ENCODE measurements at regions not wholly inside any gene's neighbourhood (a gene's known extent, or its start where the extent isn't known, plus 50 kb on each side); places are given as distances from the start of the nearest gene placed in this dataset.

DNA sequence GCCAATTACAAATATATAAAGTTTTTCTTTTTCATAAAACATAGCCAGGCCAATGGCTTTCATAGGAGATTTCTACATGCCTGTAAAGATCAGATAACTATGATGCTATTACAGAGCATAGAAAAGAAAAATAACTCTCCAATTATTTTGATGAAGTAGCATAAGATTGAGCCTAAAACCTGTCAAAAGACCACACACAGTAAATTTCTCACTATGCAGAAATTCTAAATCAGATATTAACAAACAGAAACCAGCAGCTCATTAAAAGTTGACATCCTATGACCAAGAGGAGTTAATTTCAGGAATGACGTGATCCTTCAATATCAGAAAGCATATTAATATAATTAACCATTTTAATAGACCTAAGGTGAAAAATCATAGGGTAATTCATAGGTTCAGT lies 139.0 kb upstream of the PIEZO2 start:
- Histone ChIP-seq H3K36me3 (no peaks in the 10 kb centered on the region), H3K4me3 (replicated peaks in 1 of 3) (no peak overlapping the region), H3K27ac (no peak overlapping the region), H3K9me3 (no peaks in the 10 kb centered on the region), H3K4me1 (no peaks in the 10 kb centered on the region), H3K27me3 (no peaks in the 10 kb centered on the region)
- TF ChIP-seq, protein P1, sequence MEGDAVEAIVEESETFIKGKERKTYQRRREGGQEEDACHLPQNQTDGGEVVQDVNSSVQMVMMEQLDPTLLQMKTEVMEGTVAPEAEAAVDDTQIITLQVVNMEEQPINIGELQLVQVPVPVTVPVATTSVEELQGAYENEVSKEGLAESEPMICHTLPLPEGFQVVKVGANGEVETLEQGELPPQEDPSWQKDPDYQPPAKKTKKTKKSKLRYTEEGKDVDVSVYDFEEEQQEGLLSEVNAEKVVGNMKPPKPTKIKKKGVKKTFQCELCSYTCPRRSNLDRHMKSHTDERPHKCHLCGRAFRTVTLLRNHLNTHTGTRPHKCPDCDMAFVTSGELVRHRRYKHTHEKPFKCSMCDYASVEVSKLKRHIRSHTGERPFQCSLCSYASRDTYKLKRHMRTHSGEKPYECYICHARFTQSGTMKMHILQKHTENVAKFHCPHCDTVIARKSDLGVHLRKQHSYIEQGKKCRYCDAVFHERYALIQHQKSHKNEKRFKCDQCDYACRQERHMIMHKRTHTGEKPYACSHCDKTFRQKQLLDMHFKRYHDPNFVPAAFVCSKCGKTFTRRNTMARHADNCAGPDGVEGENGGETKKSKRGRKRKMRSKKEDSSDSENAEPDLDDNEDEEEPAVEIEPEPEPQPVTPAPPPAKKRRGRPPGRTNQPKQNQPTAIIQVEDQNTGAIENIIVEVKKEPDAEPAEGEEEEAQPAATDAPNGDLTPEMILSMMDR (IDR thresholded peaks at IDR 0.05), result no peak
- TF ChIP-seq POLR2A (IDR thresholded peaks at IDR 0.05), result no peak
- WGBS, 2 donors, result 92 to 97% methylated on average over 1 of the region's 1 CpG
- intact Hi-C loops (cut with DNase I), result no loop called here
- no peak for DNase-seq

- no peak for DNase-seq
- H3K27me3 ChIP-seq, result no peaks in the 10 kb centered on the region
- H3K9me3 ChIP-seq, result no peaks in the 10 kb centered on the region
- no peak overlapping the region for H3K27ac ChIP-seq
- no peak overlapping the region for H3K4me3 ChIP-seq (replicated peaks in 1 of 3)
- no peaks in the 10 kb centered on the region for H3K4me1 ChIP-seq
- intact Hi-C loops (cut with DNase I), result no loop called here
- TF ChIP-seq, protein P1 (IDR thresholded peaks at IDR 0.05), result no peak
- no peak for TF ChIP-seq POLR2A (IDR thresholded peaks at IDR 0.05)
- no peaks in the 10 kb centered on the region for H3K36me3 ChIP-seq
- 97 to 98% methylated on average over 3 of the region's 3 CpGs for WGBS, 2 donors
These were observed 137.1 kb upstream of the PIEZO2 start for GRCh38 chr18:11286431-11286830.

- Histone ChIP-seq H3K4me1 (no peaks in the 10 kb centered on the region), H3K27me3 (no peaks in the 10 kb centered on the region), H3K9me3 (no peaks in the 10 kb centered on the region), H3K36me3 (no peaks in the 10 kb centered on the region), H3K4me3 (replicated peaks in 1 of 3) (no peak overlapping the region), H3K27ac (no peak overlapping the region)
- 57 to 75% methylated on average over 4 of the region's 4 CpGs for whole genome bisulfite sequencing, 2 donors
- intact Hi-C loops (cut with DNase I), result no loop called here
- no peak for DNase-seq
- TF ChIP-seq POLR2A (IDR thresholded peaks at IDR 0.05), result no peak
- TF ChIP-seq, protein P1 (IDR thresholded peaks at IDR 0.05), result no peak
These were observed 135.4 kb upstream of the PIEZO2 start for GRCh38 chr18:11284811-11285210.

- H3K4me3 ChIP-seq (replicated peaks in 1 of 3), result no peak overlapping the region
- TF ChIP-seq, protein P1 (IDR thresholded peaks at IDR 0.05), result no peak
- no peak for TF ChIP-seq POLR2A (IDR thresholded peaks at IDR 0.05)
- no peak for DNase-seq
- intact Hi-C loops (cut with DNase I), result no loop called here
- H3K36me3 ChIP-seq, result no peaks in the 10 kb centered on the region
- no peaks in the 10 kb centered on the region for H3K27me3 ChIP-seq
- no peaks in the 10 kb centered on the region for H3K4me1 ChIP-seq
- WGBS, 2 donors, result 88 to 92% methylated on average over 3 of the region's 3 CpGs
- H3K27ac ChIP-seq, result no peak overlapping the region
- H3K9me3 ChIP-seq, result no peaks in the 10 kb centered on the region
These were observed 135.0 kb upstream of the PIEZO2 start for GRCh38 chr18:11284349-11284748.

- 56% methylated on average over 11 of the region's 11 CpGs for WGBS, 2 donors
- H3K4me3 ChIP-seq (replicated peaks in 1 of 3), result no peak overlapping the region
- no peaks in the 10 kb centered on the region for H3K27me3 ChIP-seq
- intact Hi-C loops (cut with DNase I), result no loop called here
- no peak for TF ChIP-seq POLR2A (IDR thresholded peaks at IDR 0.05)
- TF ChIP-seq, protein P1 (IDR thresholded peaks at IDR 0.05), result no peak
- no peaks in the 10 kb centered on the region for H3K9me3 ChIP-seq
- H3K36me3 ChIP-seq, result no peaks in the 10 kb centered on the region
- DNase-seq, result no peak
- H3K27ac ChIP-seq, result no peak overlapping the region
- no peaks in the 10 kb centered on the region for H3K4me1 ChIP-seq
These were observed 134.3 kb upstream of the PIEZO2 start for GRCh38 chr18:11283479-11284161.

Measured in thyroid gland (tissue), 4 donors.